ENCODE measurements at regions not wholly inside any gene's neighbourhood (a gene's known extent, or its start where the extent isn't known, plus 50 kb on each side); places are given as distances from the start of the nearest gene placed in this dataset.

- Histone ChIP-seq H3K36me3 (ENCODE audit: control insufficient read depth in 2 of 2, extremely low read depth in 1 of 2, insufficient read depth in 2 of 2, low read length in 2 of 2) (no peaks in the 10 kb centered on the region), H3K9me1 (ENCODE audit: control insufficient read depth, extremely low read depth, insufficient read depth, low read length) (no peaks in the 10 kb centered on the region)
- dilution Hi-C loops (cut with MboI; ENCODE audit: extremely low pct_ligation_motif_present, low sequenced_read_pairs) = no loop called here
Observed at GRCh38 chrX:6906608-6907007, 240.9 kb upstream of the STS start.

GRCh38 chrX:6904156-6904555 is 243.4 kb upstream of the STS start:
- Histone ChIP-seq H3K27ac (ENCODE audit: control insufficient read depth, insufficient read depth, low read length) (no peak overlapping the region), H3K27me3 (ENCODE audit: control insufficient read depth, extremely low read depth, insufficient read depth, low read length) (no peaks in the 10 kb centered on the region), H3K4me1 (ENCODE audit: control insufficient read depth, extremely low read depth, insufficient read depth, low read length) (no peaks in the 10 kb centered on the region), H3K79me2 (ENCODE audit: control insufficient read depth, insufficient read depth, low read length) (no peaks in the 10 kb centered on the region), H3K4me2 (ENCODE audit: control insufficient read depth, extremely low read depth, insufficient read depth, low read depth, low read length) (no peak overlapping the region), H3K36me3 (ENCODE audit: control insufficient read depth in 2 of 2, extremely low read depth in 1 of 2, insufficient read depth in 2 of 2, low read length in 2 of 2) (no peaks in the 10 kb centered on the region), H4K20me1 (ENCODE audit: control insufficient read depth, extremely low read depth, insufficient read depth, low read length) (no peaks in the 10 kb centered on the region), H3K4me3 (ENCODE audit: control insufficient read depth in 2 of 3, extremely low read depth in 1 of 3, insufficient read depth in 2 of 3, low read depth in 1 of 3, low read length in 3 of 3) (no peak overlapping the region), H3K9me1 (ENCODE audit: control insufficient read depth, extremely low read depth, insufficient read depth, low read length) (no peaks in the 10 kb centered on the region), H3K9ac (ENCODE audit: control insufficient read depth, extremely low read depth, insufficient read depth, low read length) (no peak overlapping the region), H3K9me3 (ENCODE audit: control insufficient read depth, low read depth, low read length) (peaks cover 2% of the 10 kb centered on the region), H2AFZ (ENCODE audit: control insufficient read depth, low read length) (no peak overlapping the region)
- no peak for DNase-seq (ENCODE audit: low read depth, low spot score)
- no peak for TF ChIP-seq EZH2 (IDR thresholded peaks at IDR 0.05; ENCODE audit: low read length)
- TF ChIP-seq CTCF (optimal IDR thresholded peaks at IDR 0.05 in 1 of 3, IDR thresholded peaks at IDR 0.05 in 1 of 3, conservative IDR thresholded peaks at IDR 0.05 in 1 of 3; ENCODE audit: extremely low read depth in 1 of 3, insufficient read depth in 2 of 3, low read length in 3 of 3) = no peak
- FAIRE-seq = no peak
- dilution Hi-C loops (cut with MboI; ENCODE audit: extremely low pct_ligation_motif_present, low sequenced_read_pairs) = no loop called here

More at GRCh38 chrX:6906608-6907007, 240.9 kb upstream of the STS start:
- H3K79me2 ChIP-seq (ENCODE audit: control insufficient read depth, insufficient read depth, low read length) = no peaks in the 10 kb centered on the region
- H3K4me2 ChIP-seq (ENCODE audit: control insufficient read depth, extremely low read depth, insufficient read depth, low read depth, low read length) = no peak overlapping the region
- no peaks in the 10 kb centered on the region for H3K27me3 ChIP-seq (ENCODE audit: control insufficient read depth, extremely low read depth, insufficient read depth, low read length)
- H3K27ac ChIP-seq (ENCODE audit: control insufficient read depth, insufficient read depth, low read length) = no peak overlapping the region
- H4K20me1 ChIP-seq (ENCODE audit: control insufficient read depth, extremely low read depth, insufficient read depth, low read length) = no peaks in the 10 kb centered on the region
- H3K4me1 ChIP-seq (ENCODE audit: control insufficient read depth, extremely low read depth, insufficient read depth, low read length) = no peaks in the 10 kb centered on the region
- no peak overlapping the region for H2AFZ ChIP-seq (ENCODE audit: control insufficient read depth, low read length)
- no peak for TF ChIP-seq CTCF (optimal IDR thresholded peaks at IDR 0.05 in 1 of 3, IDR thresholded peaks at IDR 0.05 in 1 of 3, conservative IDR thresholded peaks at IDR 0.05 in 1 of 3; ENCODE audit: extremely low read depth in 1 of 3, insufficient read depth in 2 of 3, low read length in 3 of 3)
- TF ChIP-seq EZH2 (IDR thresholded peaks at IDR 0.05; ENCODE audit: low read length) = no peak
- no peak overlapping the region for H3K9ac ChIP-seq (ENCODE audit: control insufficient read depth, extremely low read depth, insufficient read depth, low read length)
- peaks cover 2% of the 10 kb centered on the region for H3K9me3 ChIP-seq (ENCODE audit: control insufficient read depth, low read depth, low read length)
- FAIRE-seq (no peak), DNase-seq (ENCODE audit: low read depth, low spot score) (no peak)
- no peak overlapping the region for H3K4me3 ChIP-seq (ENCODE audit: control insufficient read depth in 2 of 3, extremely low read depth in 1 of 3, insufficient read depth in 2 of 3, low read depth in 1 of 3, low read length in 3 of 3)

Measured in keratinocyte (primary cell).